Neutrophil (primary cell): ENCODE measurements at regions not wholly inside any gene's neighbourhood (a gene's known extent, or its start where the extent isn't known, plus 50 kb on each side); places are given as distances from the start of the nearest gene placed in this dataset.
"Not testable (repeated sequence)": the region's sequence is repeated elsewhere in the genome, so short reads cannot be mapped to it uniquely, and the experiment has no call there.

Experiments
- H3K27ac ChIP-seq: fragments of 200-600 bp; sonication (generic); 2 replicates; pipeline ENCODE4 v1.5.1; 2016; ENCODE audit warnings: mild to moderate bottlenecking, moderate library complexity
- H3K27me3 ChIP-seq: fragments of 200-600 bp; sonication (generic); 2 replicates; pipeline ENCODE4 v1.6.0; 2016; ENCODE audit warnings: mild to moderate bottlenecking
- H3K36me3 ChIP-seq: fragments of 200-600 bp; sonication (generic); 2 replicates; pipeline ENCODE4 v1.5.1; 2017
- H3K4me1 ChIP-seq, 2 experiments: fragments of 200-600 bp in 1 of 2; sonication (generic) in 1 of 2; 1 replicate in 1 of 2; 2 replicates in 1 of 2; pipeline versions ENCODE4 v1.5.1 to v1.6.1; 2013 to 2016; ENCODE audit warnings: low read depth in 1 of 2, low read length in 1 of 2, mild to moderate bottlenecking in 1 of 2, moderate library complexity in 1 of 2; ENCODE audit not compliant: control insufficient read depth in 1 of 2, insufficient read depth in 1 of 2
- H3K4me3 ChIP-seq, 2 experiments: fragments of 200-600 bp in 1 of 2; sonication (generic) in 1 of 2; 1 replicate in 1 of 2; 2 replicates in 1 of 2; pipeline ENCODE4 v1.5.1; 2013 to 2016; ENCODE audit warnings: low read depth in 1 of 2, low read length in 1 of 2, mild to moderate bottlenecking in 1 of 2, moderate library complexity in 1 of 2
- H3K9me3 ChIP-seq: fragments of 200-600 bp; sonication (generic); 2 replicates; pipeline ENCODE4 v1.5.1; 2016
- TF ChIP-seq, protein P1 (sequence below): fragments of 200-600 bp; sonication (generic); IDR thresholded peaks from 2 replicates; pipeline ENCODE4 v1.5.1; 2016; ENCODE audit warnings: antibody characterized with exemption

DNA sequence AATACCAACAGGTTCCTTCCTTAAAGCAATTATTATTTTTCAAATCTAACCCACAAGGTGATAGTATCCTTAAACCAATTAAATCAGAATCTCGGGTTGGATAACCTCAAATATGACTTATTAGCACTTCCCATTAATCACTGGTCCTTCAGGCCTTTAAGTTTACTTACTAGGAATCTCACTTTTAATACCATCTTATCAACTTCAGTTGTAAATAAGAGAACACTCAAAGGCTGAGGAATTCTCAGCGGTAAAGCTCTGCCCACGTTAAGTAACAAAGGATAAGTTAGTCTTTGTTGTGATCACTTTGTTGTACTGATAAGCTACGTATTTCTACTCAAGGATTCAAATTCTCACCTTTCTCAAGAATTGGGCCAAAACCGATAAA is 82.0 kb downstream of the OR2B2 start:
- TF ChIP-seq, protein P1, sequence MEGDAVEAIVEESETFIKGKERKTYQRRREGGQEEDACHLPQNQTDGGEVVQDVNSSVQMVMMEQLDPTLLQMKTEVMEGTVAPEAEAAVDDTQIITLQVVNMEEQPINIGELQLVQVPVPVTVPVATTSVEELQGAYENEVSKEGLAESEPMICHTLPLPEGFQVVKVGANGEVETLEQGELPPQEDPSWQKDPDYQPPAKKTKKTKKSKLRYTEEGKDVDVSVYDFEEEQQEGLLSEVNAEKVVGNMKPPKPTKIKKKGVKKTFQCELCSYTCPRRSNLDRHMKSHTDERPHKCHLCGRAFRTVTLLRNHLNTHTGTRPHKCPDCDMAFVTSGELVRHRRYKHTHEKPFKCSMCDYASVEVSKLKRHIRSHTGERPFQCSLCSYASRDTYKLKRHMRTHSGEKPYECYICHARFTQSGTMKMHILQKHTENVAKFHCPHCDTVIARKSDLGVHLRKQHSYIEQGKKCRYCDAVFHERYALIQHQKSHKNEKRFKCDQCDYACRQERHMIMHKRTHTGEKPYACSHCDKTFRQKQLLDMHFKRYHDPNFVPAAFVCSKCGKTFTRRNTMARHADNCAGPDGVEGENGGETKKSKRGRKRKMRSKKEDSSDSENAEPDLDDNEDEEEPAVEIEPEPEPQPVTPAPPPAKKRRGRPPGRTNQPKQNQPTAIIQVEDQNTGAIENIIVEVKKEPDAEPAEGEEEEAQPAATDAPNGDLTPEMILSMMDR: no peak
- H3K9me3 ChIP-seq: no peaks in the 10 kb centered on the region
- H3K4me3 ChIP-seq: peak overlapping the region; percentile 64 to 65
- H3K4me1 ChIP-seq: peaks cover 32 to 38% of the 10 kb centered on the region in 2 experiments
- H3K27me3 ChIP-seq: no peaks in the 10 kb centered on the region
- H3K27ac ChIP-seq: peak overlapping the region; percentile 70
- peaks cover 20% of the 10 kb centered on the region for H3K36me3 ChIP-seq

DNA sequence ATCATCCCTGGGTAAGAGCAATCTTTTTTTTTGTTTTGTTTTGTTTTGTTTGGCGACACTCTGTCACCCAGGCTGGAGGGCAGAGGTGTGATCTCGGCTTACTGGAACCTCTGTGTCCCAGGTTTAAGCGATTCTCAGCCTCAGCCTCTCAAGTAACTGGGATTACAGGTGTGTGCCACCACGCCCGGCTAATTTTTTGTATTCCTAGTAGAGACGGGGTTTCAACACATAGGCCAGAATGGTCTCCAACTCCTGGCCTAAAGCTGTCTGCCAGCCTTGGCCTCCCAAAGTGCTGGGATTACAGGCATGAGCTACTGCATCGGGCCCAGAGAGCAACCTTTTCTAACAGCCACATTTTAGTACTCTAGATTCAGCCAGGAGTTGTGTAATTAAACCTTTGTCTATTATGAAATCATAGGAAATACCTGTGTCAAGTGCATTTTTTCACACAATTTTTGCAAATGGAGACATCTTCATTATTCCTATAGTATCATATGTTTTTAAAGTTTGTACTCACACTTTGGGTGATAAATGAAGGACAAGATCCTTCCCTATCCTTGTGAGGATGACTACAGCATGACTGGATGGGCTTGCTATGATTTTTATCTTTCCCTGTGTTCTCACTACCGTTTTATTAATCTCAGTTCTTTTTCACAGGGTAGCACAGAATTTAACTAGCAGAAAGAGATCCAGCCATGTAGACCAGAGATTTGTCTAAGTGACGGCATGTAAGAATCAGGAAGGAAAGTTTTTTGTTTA is 82.6 kb downstream of the OR2B2 start:
- Histone ChIP-seq H3K9me3 (no peaks in the 10 kb centered on the region), H3K4me3 (peak overlapping the region in 1 of 2 experiments; percentile 64), H3K36me3 (peaks cover 20% of the 10 kb centered on the region), H3K27me3 (no peaks in the 10 kb centered on the region), H3K4me1 (peaks cover 38% of the 10 kb centered on the region in 2 experiments), H3K27ac (peak overlapping the region; percentile 70)
- TF ChIP-seq, protein P1: no peak

DNA sequence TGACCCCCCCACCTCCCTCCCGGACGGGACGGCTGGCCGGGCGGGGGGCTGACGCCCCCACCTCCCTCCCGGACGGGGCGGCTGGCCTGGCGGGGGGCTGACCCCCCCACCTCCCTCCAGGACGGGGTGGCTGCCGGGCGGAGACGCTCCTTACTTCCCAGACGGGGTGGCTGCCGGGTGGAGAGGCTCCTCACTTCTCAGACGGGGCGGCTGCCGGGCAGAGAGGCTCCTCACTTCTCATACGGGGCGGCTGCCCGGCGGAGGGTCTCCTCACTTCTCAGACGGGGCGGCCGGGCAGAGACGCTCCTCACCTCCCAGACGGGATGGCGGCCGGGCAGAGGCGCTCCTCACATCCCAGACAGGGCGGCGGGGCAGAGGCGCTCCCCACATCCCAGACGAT is 84.7 kb downstream of the OR2B2 start:
- H3K36me3 ChIP-seq, H3K4me3 ChIP-seq, H3K9me3 ChIP-seq, H3K27me3 ChIP-seq, H3K27ac ChIP-seq: not testable (repeated sequence)
- peaks cover 43 to 46% of the 10 kb centered on the region in 2 experiments for H3K4me1 ChIP-seq

DNA sequence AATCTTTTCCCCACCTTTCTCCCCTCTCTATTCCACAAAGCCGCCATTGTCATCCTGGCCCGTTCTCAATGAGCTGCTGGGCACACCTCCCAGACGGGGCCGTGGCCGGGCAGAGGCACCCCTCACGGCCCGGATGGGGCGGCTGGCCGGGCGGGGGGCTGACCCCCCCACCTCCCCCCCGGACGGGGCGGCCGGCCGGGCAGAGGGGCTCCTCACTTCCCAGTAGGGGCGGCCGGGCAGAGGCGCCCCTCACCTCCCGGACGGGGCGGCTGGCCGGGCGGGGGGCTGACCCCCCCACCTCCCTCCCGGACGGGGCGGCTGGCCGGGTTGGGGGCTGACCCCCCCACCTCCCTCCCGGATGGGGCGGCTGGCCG is 85.6 kb downstream of the OR2B2 start:
- H3K27ac ChIP-seq, H3K9me3 ChIP-seq, H3K27me3 ChIP-seq, H3K4me3 ChIP-seq, H3K36me3 ChIP-seq: not testable (repeated sequence)
- peaks cover 40 to 43% of the 10 kb centered on the region in 2 experiments for H3K4me1 ChIP-seq

DNA sequence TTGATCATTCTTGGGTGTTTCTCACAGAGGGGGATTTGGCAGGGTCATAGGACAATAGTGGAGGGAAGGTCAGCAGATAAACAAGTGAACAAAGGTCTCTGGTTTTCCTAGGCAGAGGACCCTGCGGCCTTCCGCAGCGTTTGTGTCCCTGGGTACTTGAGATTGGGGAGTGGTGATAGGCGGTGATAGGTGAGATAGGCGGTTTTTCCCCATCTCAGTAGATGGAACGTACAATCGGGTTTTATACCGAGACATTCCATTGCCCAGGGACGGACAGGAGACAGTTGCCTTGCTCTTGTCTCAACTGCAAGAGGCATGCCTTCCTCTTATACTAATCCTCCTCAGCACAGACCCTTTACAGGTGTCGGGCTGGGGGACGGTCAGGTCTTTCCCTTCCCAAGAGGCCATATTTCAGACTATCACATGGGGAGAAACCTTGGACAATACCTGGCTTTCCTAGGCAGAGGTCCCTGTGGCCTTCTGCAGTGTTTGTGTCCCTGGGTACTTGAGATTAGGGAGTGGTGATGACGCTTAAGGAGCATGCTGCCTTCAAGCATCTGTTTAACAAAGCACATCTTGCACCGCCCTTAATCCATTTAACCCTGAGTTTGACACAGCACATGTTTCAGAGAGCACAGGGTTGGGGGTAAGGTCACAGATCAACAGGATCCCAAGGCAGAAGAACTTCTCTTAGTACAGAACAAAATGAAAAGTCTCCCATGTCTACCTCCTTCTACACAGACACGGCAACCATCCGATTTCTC is 86.2 kb downstream of the OR2B2 start:
- not testable (repeated sequence) for H3K27me3 ChIP-seq, H3K27ac ChIP-seq, H3K36me3 ChIP-seq, H3K4me3 ChIP-seq, H3K9me3 ChIP-seq
- peaks cover 38 to 41% of the 10 kb centered on the region in 2 experiments for H3K4me1 ChIP-seq

DNA sequence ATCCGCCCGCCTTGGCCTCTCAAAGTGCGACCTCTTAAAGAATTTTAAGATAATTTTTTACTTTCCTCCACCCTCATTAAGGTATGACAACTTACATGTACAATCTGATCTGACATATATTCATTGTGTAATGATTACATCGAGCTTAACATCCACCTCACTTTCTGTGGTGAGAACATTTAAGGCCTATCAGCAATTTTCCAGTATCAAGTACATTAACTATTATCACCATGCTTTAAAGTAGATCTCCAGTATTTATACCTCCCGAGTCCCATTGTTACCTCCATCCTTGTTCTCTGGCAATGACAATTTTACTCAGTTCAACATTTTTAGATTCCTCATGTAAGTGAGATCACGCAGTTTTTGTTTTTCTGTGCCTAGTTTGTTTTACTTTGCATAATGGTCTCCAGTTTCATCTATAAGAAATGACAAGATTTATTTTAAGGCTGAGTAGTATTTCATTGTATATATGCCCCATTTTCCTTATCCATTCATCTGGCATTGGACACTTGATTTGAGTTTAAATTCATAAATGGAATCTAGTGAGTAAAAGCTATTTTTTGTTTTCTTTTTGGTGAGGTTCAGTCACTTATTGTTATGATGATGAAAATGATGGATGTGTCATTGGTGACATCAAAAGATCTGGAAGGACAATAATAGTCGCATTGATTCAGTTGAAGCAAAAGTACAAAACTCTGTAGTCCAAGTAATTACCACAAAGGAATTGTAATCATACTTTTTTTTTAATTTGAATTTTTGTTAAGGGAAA is 87.0 kb downstream of the OR2B2 start:
- no peaks in the 10 kb centered on the region for H3K9me3 ChIP-seq
- TF ChIP-seq, protein P1: no peak
- peak overlapping the region; percentile 58 to 61 for H3K4me3 ChIP-seq
- peak overlapping the region; percentile 66 for H3K27ac ChIP-seq
- no peaks in the 10 kb centered on the region for H3K27me3 ChIP-seq
- H3K36me3 ChIP-seq: peaks cover 3% of the 10 kb centered on the region
- peaks cover 30 to 32% of the 10 kb centered on the region in 2 experiments for H3K4me1 ChIP-seq

DNA sequence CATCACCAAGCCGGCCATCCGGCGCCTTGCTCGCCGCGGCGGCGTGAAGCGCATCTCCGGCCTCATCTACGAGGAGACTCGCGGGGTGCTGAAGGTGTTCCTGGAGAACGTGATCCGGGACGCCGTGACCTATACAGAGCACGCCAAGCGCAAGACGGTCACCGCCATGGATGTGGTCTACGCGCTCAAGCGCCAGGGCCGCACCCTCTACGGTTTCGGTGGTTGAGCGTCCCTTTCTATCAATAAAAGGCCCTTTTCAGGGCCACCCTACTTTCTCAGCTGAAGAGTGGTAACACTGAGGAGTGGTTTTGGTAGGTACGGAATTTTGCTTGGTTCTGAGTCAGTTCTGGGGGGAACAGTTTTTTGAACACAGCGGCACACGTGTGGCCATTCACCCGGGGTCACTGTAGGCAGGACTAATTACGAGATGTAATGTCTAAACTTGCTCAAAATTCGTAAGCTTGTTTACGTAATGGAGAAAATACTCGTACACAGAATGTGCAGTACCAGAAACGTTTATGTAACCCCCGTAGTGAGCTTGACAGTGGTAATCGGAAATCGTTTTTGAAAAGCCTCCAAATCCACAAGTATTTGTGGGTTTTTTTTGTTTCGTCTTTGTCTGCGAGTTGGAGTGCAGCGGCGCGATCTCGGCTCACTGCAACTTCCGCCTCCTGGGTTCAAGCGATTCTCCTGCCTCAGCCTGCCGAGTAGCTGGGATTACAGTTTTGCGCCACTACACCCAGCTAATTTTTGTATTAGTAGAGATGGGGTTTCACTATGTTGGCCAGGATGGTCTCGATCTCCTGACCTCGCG is 87.8 kb downstream of the OR2B2 start:
- H3K9me3 ChIP-seq, H3K36me3 ChIP-seq, H3K27me3 ChIP-seq: not testable (repeated sequence)
- Histone ChIP-seq H3K4me1 (peaks cover 22 to 25% of the 10 kb centered on the region in 2 experiments), H3K27ac (peak overlapping the region; percentile 66), H3K4me3 (peak overlapping the region; percentile 58 to 61)

DNA sequence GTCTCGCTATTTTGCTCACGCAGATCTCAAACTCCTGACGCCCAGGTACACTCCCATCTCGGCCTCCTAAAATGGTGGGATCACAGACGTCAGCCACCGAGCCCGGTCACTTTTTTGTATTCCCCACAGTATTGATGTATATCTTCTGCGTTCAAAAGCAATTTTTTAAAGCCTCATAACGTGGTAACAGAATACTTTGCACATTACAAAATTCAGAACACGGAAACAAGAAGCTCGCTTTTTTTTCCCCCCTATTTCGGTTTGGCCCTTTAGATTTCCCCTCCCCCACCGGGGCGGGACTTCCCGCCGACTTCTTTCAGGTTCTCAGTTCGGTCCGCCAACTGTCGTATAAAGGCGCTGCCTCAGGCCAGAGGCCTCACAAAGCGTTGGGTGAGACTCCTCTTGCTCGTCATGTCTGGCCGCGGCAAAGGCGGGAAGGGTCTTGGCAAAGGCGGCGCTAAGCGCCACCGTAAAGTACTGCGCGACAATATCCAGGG is 88.4 kb downstream of the OR2B2 start:
- Histone ChIP-seq H3K4me3 (peak overlapping the region; percentile 58 to 61), H3K27ac (peak overlapping the region; percentile 62), H3K4me1 (peaks cover 16 to 18% of the 10 kb centered on the region in 2 experiments)
- not testable (repeated sequence) for H3K36me3 ChIP-seq, H3K27me3 ChIP-seq, H3K9me3 ChIP-seq
